Osteocyte (in vitro differentiated cells): ENCODE measurements at regions not wholly inside any gene's neighbourhood (a gene's known extent, or its start where the extent isn't known, plus 50 kb on each side); places are given as distances from the start of the nearest gene placed in this dataset.

Source experiments
- DNase-seq: peaks from one replicate; pipeline ENCODE4 v3.0.0; 2021; ENCODE audit warnings: mixed read lengths; ENCODE audit not compliant: unreplicated experiment; ENCODE audit errors: extremely low spot score
- H3K27ac Mint-ChIP-seq: one replicate; pipeline ENCODE4 v1.8.0; 2021; ENCODE audit warnings: mild to moderate bottlenecking, mixed read lengths; ENCODE audit not compliant: unreplicated experiment
- H3K27me3 Mint-ChIP-seq: one replicate; pipeline ENCODE4 v1.8.0; 2021; ENCODE audit warnings: mixed read lengths; ENCODE audit not compliant: unreplicated experiment
- H3K36me3 Mint-ChIP-seq: one replicate; pipeline ENCODE4 v1.8.0; 2021; ENCODE audit warnings: mixed read lengths; ENCODE audit not compliant: unreplicated experiment
- H3K4me1 Mint-ChIP-seq: one replicate; pipeline ENCODE4 v1.8.0; 2021; ENCODE audit warnings: mixed read lengths; ENCODE audit not compliant: unreplicated experiment
- H3K4me3 Mint-ChIP-seq: one replicate; pipeline ENCODE4 v1.8.0; 2021; ENCODE audit warnings: mild to moderate bottlenecking, moderate library complexity, mixed read lengths; ENCODE audit not compliant: unreplicated experiment
- H3K9me3 Mint-ChIP-seq: one replicate; pipeline ENCODE4 v1.8.0; 2021; ENCODE audit warnings: mixed read lengths; ENCODE audit not compliant: unreplicated experiment
- CTCF ChIP-seq: fragments of 200-600 bp; sonication (generic); IDR thresholded peaks from 2 replicates; pipeline ENCODE4 v1.5.0; 2021; ENCODE audit warnings: antibody characterized with exemption, mild to moderate bottlenecking, moderate library complexity

DNA sequence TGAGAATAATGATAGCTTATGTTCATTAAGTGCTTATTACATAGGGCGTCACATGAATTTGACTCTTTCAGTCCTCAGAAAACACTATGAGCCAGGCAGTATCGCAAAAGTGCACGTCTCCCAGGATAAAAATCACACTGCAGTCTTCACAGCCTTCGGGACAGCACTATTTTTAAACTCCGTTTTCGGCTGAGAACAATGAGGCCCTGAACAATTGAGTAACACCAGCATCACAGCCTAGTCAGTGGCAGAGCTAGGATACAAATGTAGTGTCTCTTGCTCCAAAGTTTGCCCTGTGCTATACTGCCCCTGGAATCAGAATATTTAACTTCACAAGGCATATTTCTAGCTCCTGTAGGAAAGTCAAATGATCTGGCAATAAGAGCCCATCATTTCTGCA lies 852.1 kb upstream of the SEMA6D start:
- Mint-ChIP-seq H3K4me3 (no peak overlapping the region), H3K27ac (no peak overlapping the region)
- no peak for DNase-seq

DNA sequence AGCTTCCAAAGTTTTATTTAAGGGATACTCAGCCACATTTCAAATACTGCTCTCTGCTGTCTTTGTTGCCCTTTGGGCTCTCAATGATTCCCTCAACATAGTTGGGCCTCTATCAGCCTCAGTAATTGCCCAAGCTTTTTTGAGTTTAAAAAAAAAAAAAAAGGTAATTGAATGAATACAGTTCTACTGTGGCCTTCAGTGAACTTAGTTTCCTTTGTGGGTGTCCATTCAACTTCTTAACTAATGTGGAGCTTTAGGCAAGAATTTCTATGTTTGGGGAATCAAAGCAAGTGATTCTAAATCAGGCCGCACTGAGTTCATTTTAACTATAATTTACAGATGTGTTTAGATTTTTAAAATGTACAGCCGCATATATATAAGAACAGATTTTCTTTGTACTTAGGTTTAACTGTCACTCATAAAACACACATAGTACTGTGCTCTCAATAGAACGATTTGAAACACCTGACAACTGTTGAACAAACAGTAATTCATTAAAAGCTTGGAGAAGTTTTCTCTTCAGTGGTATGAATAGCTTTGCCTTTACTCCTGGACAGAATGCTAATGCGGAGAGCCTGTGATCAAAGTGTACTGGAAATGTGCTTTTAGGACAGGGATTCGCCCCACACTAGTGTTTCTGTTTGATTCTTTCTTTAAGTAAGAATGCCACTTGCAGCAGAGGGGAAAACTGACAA lies 844.9 kb upstream of the SEMA6D start:
- H3K36me3 Mint-ChIP-seq = no peaks in the 10 kb centered on the region
- H3K4me3 Mint-ChIP-seq = no peak overlapping the region
- no peaks in the 10 kb centered on the region for H3K4me1 Mint-ChIP-seq
- no peak for TF ChIP-seq CTCF
- no peaks in the 10 kb centered on the region for H3K9me3 Mint-ChIP-seq
- no peaks in the 10 kb centered on the region for H3K27me3 Mint-ChIP-seq
- H3K27ac Mint-ChIP-seq = no peak overlapping the region
- DNase-seq = no peak

More for the DNA sequence above, 852.1 kb upstream of the SEMA6D start:
- Mint-ChIP-seq H3K9me3 (peaks cover 3% of the 10 kb centered on the region), H3K4me1 (no peaks in the 10 kb centered on the region), H3K36me3 (no peaks in the 10 kb centered on the region), H3K27me3 (no peaks in the 10 kb centered on the region)
- no peak for TF ChIP-seq CTCF

DNA sequence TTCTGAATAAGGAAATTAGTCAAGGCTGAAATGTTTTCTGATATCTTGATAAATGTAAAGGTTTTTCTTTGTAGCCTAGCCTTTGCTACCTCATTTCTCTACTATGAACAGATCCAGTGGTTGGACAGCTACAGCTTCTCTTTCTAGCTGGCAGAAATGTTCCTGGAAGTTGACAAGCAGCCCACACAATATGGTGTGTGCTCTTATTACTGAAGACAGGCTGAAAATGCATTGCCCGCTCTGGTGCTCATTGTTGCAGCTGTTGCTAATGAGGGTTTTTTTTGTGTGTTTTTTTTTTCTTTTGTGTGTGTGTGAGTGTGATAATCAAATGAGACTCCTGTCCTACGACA lies 844.3 kb upstream of the SEMA6D start:
- no peak for TF ChIP-seq CTCF
- DNase-seq = no peak
- H3K36me3 Mint-ChIP-seq = no peaks in the 10 kb centered on the region

DNA sequence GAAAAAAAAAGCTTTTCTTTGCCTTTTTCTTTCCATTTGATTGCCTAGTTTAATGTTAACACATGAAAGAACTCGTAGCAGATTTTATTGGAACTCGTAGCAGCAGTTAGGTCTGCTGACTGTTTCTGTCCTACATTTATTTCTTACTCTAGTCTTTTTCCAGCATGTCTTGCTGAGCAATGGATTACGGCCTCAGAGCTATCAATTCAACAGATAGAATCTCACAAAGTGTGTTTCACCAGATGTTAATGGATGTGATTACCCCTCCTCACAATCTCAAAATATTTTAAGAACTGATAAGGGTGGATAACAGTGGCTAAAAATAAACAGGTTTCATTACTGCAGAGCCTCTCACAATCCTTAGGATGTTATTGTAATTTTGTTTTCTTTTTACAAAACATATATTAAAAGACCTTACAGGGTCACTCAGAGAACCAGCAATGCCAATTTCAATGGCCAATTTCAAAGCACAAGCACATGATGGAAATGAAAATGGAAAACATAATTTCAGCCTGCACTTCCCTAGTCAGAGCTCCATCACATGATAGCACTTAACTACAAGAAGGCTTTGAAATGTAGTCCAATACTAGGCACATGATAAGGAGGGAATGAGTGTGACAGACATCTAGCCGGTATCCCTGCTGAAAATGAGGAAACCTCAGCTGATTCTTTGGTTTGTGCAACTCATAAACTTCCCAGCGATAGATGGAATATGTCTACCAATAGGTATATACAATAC lies 838.1 kb upstream of the SEMA6D start:
- Mint-ChIP-seq H3K27ac (no peak overlapping the region), H3K4me1 (no peaks in the 10 kb centered on the region), H3K9me3 (peaks cover 13% of the 10 kb centered on the region)

More for the DNA sequence above, 844.3 kb upstream of the SEMA6D start:
- H3K27me3 Mint-ChIP-seq = no peaks in the 10 kb centered on the region
- no peaks in the 10 kb centered on the region for H3K4me1 Mint-ChIP-seq
- no peak overlapping the region for H3K4me3 Mint-ChIP-seq
- no peak overlapping the region for H3K27ac Mint-ChIP-seq
- no peaks in the 10 kb centered on the region for H3K9me3 Mint-ChIP-seq

More for the DNA sequence above, 838.1 kb upstream of the SEMA6D start:
- Mint-ChIP-seq H3K36me3 (no peaks in the 10 kb centered on the region), H3K4me3 (no peak overlapping the region), H3K27me3 (no peaks in the 10 kb centered on the region)
- TF ChIP-seq CTCF = no peak
- DNase-seq = no peak
